IMR-90 (cell line): ENCODE measurements at regions not wholly inside any gene's neighbourhood (a gene's known extent, or its start where the extent isn't known, plus 50 kb on each side); places are given as distances from the start of the nearest gene placed in this dataset.

Experiments used
- POLR2A ChIP-seq: IDR thresholded peaks from 2 replicates; pipeline ENCODE4 v1.6.1; 2012; ENCODE audit warnings: mild to moderate bottlenecking, low read depth, low read length
- RAD21 ChIP-seq: IDR thresholded peaks from 2 replicates; pipeline ENCODE4 v1.6.1; 2012; ENCODE audit warnings: low read length, improper control_type of control experiment
- TF ChIP-seq, protein P1 (sequence below): conservative IDR thresholded peaks from 2 replicates; pipeline ENCODE4 v1.5.1; 2012; ENCODE audit warnings: mild to moderate bottlenecking, low read depth, low read length, improper control_type of control experiment
- TF ChIP-seq, protein P2 (sequence below): fragments of 150-350 bp; IDR thresholded peaks from 2 replicates; pipeline ENCODE4 v1.6.1; 2016; ENCODE audit warnings: low read depth, mild to moderate bottlenecking, low read length, moderate library complexity, borderline replicate concordance
- TF ChIP-seq, protein P3 (sequence below): fragments of 150-350 bp; IDR thresholded peaks from 2 replicates; pipeline ENCODE4 v1.6.1; 2017; ENCODE audit warnings: mild to moderate bottlenecking, antibody characterized with exemption, low read length, low read depth

DNA sequence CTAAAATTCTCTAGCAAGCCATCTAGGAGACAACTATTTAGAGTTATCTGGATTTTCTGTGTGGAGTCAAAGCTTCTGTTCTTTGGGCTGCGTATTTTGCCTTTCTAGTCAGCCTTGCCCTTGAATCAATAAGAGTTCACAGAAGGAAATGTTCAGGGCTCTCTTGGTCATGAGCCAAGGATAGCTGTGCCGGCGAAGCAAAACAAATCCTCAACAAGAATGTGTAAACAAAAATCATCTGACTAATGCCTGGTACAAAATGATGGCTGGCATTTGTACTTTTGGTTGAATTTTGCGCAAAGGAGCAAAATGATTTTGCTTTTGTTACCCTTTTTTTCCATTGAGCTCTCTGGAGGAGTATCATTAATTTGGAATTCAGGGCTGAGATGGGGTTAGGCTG lies 171.1 kb downstream of the DACT1 start:
- TF ChIP-seq, protein P1, sequence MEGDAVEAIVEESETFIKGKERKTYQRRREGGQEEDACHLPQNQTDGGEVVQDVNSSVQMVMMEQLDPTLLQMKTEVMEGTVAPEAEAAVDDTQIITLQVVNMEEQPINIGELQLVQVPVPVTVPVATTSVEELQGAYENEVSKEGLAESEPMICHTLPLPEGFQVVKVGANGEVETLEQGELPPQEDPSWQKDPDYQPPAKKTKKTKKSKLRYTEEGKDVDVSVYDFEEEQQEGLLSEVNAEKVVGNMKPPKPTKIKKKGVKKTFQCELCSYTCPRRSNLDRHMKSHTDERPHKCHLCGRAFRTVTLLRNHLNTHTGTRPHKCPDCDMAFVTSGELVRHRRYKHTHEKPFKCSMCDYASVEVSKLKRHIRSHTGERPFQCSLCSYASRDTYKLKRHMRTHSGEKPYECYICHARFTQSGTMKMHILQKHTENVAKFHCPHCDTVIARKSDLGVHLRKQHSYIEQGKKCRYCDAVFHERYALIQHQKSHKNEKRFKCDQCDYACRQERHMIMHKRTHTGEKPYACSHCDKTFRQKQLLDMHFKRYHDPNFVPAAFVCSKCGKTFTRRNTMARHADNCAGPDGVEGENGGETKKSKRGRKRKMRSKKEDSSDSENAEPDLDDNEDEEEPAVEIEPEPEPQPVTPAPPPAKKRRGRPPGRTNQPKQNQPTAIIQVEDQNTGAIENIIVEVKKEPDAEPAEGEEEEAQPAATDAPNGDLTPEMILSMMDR: no peak
- no peak for TF ChIP-seq POLR2A
- TF ChIP-seq, protein P2, sequence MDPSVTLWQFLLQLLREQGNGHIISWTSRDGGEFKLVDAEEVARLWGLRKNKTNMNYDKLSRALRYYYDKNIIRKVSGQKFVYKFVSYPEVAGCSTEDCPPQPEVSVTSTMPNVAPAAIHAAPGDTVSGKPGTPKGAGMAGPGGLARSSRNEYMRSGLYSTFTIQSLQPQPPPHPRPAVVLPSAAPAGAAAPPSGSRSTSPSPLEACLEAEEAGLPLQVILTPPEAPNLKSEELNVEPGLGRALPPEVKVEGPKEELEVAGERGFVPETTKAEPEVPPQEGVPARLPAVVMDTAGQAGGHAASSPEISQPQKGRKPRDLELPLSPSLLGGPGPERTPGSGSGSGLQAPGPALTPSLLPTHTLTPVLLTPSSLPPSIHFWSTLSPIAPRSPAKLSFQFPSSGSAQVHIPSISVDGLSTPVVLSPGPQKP: no peak
- TF ChIP-seq, protein P3, sequence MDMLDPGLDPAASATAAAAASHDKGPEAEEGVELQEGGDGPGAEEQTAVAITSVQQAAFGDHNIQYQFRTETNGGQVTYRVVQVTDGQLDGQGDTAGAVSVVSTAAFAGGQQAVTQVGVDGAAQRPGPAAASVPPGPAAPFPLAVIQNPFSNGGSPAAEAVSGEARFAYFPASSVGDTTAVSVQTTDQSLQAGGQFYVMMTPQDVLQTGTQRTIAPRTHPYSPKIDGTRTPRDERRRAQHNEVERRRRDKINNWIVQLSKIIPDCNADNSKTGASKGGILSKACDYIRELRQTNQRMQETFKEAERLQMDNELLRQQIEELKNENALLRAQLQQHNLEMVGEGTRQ: no peak
- TF ChIP-seq RAD21: no peak
